OCI-LY7 (cell line): ENCODE measurements at regions not wholly inside any gene's neighbourhood (a gene's known extent, or its start where the extent isn't known, plus 50 kb on each side); places are given as distances from the start of the nearest gene placed in this dataset.

Source experiments
- EZH2phosphoT487 ChIP-seq: fragments of 200-600 bp; sonication (generic); IDR thresholded peaks from 2 replicates; pipeline ENCODE4 v1.6.1; 2018; ENCODE audit warnings: low read depth, borderline replicate concordance, mild to moderate bottlenecking, mixed run types, antibody characterized with exemption, low read length, moderate library complexity, mixed read lengths
- TF ChIP-seq, protein P1 (sequence below): fragments of 200-600 bp; sonication (generic); conservative IDR thresholded peaks from 2 replicates; pipeline ENCODE4 v1.5.1; 2014; ENCODE audit warnings: mild to moderate bottlenecking, antibody characterized with exemption, low read length, moderate library complexity, mixed read lengths

DNA sequence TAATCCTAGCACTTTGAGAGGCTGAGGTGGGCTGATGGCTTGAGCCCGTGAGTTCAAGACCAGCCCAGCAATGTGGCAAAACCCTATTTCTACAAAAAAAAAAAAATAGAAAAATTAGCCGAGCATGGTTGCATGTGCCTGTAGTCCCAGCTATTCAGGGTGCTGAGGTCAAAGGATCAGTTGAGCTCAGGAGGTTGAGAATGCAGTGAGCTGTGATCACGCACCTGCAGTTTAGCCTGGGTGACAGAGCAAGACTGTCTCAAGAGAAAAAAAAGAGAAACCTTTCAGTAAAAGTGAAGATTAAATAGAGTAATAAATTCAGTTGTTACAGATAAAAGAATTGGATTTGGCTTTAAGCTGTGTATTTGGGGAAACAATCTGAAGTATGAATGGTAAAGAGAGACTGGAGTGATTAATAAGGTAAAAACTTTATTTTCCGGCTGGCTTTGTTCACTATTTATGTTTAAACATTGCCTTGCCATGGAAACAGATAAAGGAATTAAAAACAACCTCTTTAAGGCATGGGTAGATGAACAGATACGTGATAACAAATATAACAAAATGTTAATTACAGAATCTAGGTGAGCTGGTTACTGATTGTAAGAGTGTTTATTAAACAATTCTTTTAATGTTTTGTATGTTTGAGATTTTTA, 56.0 kb upstream of the PCAT7 start:
- TF ChIP-seq, protein P1, sequence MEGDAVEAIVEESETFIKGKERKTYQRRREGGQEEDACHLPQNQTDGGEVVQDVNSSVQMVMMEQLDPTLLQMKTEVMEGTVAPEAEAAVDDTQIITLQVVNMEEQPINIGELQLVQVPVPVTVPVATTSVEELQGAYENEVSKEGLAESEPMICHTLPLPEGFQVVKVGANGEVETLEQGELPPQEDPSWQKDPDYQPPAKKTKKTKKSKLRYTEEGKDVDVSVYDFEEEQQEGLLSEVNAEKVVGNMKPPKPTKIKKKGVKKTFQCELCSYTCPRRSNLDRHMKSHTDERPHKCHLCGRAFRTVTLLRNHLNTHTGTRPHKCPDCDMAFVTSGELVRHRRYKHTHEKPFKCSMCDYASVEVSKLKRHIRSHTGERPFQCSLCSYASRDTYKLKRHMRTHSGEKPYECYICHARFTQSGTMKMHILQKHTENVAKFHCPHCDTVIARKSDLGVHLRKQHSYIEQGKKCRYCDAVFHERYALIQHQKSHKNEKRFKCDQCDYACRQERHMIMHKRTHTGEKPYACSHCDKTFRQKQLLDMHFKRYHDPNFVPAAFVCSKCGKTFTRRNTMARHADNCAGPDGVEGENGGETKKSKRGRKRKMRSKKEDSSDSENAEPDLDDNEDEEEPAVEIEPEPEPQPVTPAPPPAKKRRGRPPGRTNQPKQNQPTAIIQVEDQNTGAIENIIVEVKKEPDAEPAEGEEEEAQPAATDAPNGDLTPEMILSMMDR: no peak
- no peak for TF ChIP-seq EZH2phosphoT487
